GM13977 (cell line): ENCODE measurements at regions not wholly inside any gene's neighbourhood (a gene's known extent, or its start where the extent isn't known, plus 50 kb on each side); places are given as distances from the start of the nearest gene placed in this dataset.

Experiments used
- DNase-seq: peaks from one replicate; pipeline ENCODE4 v3.0.0; 2012; ENCODE audit warnings: low spot score
- CTCF ChIP-seq: IDR thresholded peaks from 2 replicates; pipeline ENCODE4 v1.5.1; 2012; ENCODE audit warnings: mild to moderate bottlenecking, control low read depth; ENCODE audit not compliant: insufficient read depth; ENCODE audit errors: extremely low read depth, missing control alignments
- in situ Hi-C: fragments of 300-500 bp; cut with MboI; formaldehyde crosslinking; loops from one replicate; pipeline ENCODE4 v1.12.0; 2022; ENCODE audit warnings: low sequenced_read_pairs, low pct_unique_long_range_greater_than_20kb, mixed read lengths, inconsistent platforms; ENCODE audit not compliant: unreplicated experiment

- in situ Hi-C loops = loop anchor here (10.0 kb wide), 1 partner anchor 49 kb away; no protein-coding TSS in a partner anchor
- DNase-seq = no peak
- TF ChIP-seq CTCF = no peak
Measured at GRCh38 chr1:234885601-234886000, 243.0 kb downstream of the TOMM20 start.

GRCh38 chr1:234884701-234885100 is 243.9 kb downstream of the TOMM20 start:
- in situ Hi-C loops = loop anchor here (10.0 kb wide), 1 partner anchor 50 kb away; no protein-coding TSS in a partner anchor
- no peak for TF ChIP-seq CTCF
- no peak for DNase-seq

GRCh38 chr1:234884006-234884405 is 244.6 kb downstream of the TOMM20 start:
- no peak for TF ChIP-seq CTCF
- in situ Hi-C loops = loop anchor here (10.0 kb wide), 1 partner anchor 51 kb away; no protein-coding TSS in a partner anchor
- DNase-seq = no peak

GRCh38 chr1:234882898-234883297 is 245.7 kb downstream of the TOMM20 start:
- no peak for DNase-seq
- TF ChIP-seq CTCF = no peak
- in situ Hi-C loops = loop anchor here (10.0 kb wide), 1 partner anchor 52 kb away; no protein-coding TSS in a partner anchor

GRCh38 chr1:234881893-234882771 is 246.5 kb downstream of the TOMM20 start:
- peak; percentile 81 for DNase-seq
- TF ChIP-seq CTCF = no peak
- in situ Hi-C loops = loop anchor here (10.0 kb wide), 1 partner anchor 53 kb away; no protein-coding TSS in a partner anchor

GRCh38 chr1:234879147-234880080 is 249.2 kb downstream of the TOMM20 start:
- in situ Hi-C loops = loop anchor here (10.0 kb wide), 1 partner anchor 55 kb away; no protein-coding TSS in a partner anchor
- TF ChIP-seq CTCF = no peak
- DNase-seq = no peak
